ENCODE measurements at regions not wholly inside any gene's neighbourhood (a gene's known extent, or its start where the extent isn't known, plus 50 kb on each side); places are given as distances from the start of the nearest gene placed in this dataset.

GRCh38 chr11:130804306-130805076, 111.8 kb downstream of the SNX19 start:
- DNase-seq (ENCODE audit: low spot score): no peak

- DNase-seq (ENCODE audit: low spot score): no peak
Observed at GRCh38 chr11:130806746-130807145, 109.5 kb downstream of the SNX19 start.

GRCh38 chr11:130808541-130808940, 107.7 kb downstream of the SNX19 start:
- no peak for DNase-seq (ENCODE audit: low spot score)

- no peak for DNase-seq (ENCODE audit: low spot score)
Observed at GRCh38 chr11:130813196-130813595, 103.1 kb downstream of the SNX19 start.

- no peak for DNase-seq (ENCODE audit: low spot score)
Observed at GRCh38 chr11:130813638-130814037, 102.6 kb downstream of the SNX19 start.

- no peak for DNase-seq (ENCODE audit: low spot score)
Observed at GRCh38 chr11:130814440-130815096, 101.7 kb downstream of the SNX19 start.

- no peak for DNase-seq (ENCODE audit: low spot score)
Observed at GRCh38 chr11:130815097-130815802, 101.0 kb downstream of the SNX19 start.

GRCh38 chr11:130815956-130816355, 100.3 kb downstream of the SNX19 start:
- no peak for DNase-seq (ENCODE audit: low spot score)

GRCh38 chr11:130816546-130817329, 99.5 kb downstream of the SNX19 start:
- no peak for DNase-seq (ENCODE audit: low spot score)

GRCh38 chr11:130817330-130817944, 98.8 kb downstream of the SNX19 start:
- no peak for DNase-seq (ENCODE audit: low spot score)

GRCh38 chr11:130819625-130820024, 96.7 kb downstream of the SNX19 start:
- DNase-seq (ENCODE audit: low spot score): no peak
